ENCODE measurements at regions not wholly inside any gene's neighbourhood (a gene's known extent, or its start where the extent isn't known, plus 50 kb on each side); places are given as distances from the start of the nearest gene placed in this dataset.
"Not testable (repeated sequence)": the region's sequence is repeated elsewhere in the genome, so short reads cannot be mapped to it uniquely, and the experiment has no call there.

DNA sequence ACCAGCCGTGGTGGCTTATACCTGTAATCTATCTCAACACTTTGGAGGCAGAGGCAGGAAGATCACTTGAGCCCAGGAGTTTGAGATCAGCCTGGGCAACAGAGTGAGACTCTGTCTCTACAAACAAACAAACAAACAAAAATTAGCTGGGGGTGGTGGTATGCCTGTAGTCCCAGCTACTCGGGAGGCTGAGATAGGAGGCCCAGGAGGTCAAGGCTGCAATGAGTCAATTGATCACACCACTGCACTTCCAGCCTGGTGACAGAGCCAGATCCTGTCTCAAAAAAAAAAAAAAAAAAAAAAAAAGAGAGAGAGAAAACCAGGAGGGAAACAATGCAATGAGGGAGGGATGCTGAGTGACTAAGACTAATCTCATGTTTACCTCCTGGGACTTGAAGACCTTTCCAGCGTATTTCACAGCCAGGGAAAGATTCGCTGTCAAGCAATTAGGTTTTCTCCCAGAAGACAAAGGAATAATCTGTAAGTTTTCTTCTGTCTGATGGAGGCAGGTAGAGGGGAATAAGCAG lies 51.1 kb upstream of the MIER3 start:
- no peaks in the 10 kb centered on the region for H3K4me1 ChIP-seq
- 67 to 75% methylated on average over 4 of the region's 4 CpGs for WGBS, 2 donors
- H3K27ac ChIP-seq: no peak overlapping the region
- H3K36me3 ChIP-seq: no peaks in the 10 kb centered on the region
- intact Hi-C loops (cut with DNase I): no loop called here
- no peak for DNase-seq
- TF ChIP-seq, protein P1, sequence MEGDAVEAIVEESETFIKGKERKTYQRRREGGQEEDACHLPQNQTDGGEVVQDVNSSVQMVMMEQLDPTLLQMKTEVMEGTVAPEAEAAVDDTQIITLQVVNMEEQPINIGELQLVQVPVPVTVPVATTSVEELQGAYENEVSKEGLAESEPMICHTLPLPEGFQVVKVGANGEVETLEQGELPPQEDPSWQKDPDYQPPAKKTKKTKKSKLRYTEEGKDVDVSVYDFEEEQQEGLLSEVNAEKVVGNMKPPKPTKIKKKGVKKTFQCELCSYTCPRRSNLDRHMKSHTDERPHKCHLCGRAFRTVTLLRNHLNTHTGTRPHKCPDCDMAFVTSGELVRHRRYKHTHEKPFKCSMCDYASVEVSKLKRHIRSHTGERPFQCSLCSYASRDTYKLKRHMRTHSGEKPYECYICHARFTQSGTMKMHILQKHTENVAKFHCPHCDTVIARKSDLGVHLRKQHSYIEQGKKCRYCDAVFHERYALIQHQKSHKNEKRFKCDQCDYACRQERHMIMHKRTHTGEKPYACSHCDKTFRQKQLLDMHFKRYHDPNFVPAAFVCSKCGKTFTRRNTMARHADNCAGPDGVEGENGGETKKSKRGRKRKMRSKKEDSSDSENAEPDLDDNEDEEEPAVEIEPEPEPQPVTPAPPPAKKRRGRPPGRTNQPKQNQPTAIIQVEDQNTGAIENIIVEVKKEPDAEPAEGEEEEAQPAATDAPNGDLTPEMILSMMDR (IDR thresholded peaks at IDR 0.05): no peak
- H3K27me3 ChIP-seq: peaks cover 0 to 14% (median 2%) of the 10 kb centered on the region in 7 donors
- no peak overlapping the region for H3K4me3 ChIP-seq
- no peaks in the 10 kb centered on the region for H3K9me3 ChIP-seq
- no peak for ATAC-seq

DNA sequence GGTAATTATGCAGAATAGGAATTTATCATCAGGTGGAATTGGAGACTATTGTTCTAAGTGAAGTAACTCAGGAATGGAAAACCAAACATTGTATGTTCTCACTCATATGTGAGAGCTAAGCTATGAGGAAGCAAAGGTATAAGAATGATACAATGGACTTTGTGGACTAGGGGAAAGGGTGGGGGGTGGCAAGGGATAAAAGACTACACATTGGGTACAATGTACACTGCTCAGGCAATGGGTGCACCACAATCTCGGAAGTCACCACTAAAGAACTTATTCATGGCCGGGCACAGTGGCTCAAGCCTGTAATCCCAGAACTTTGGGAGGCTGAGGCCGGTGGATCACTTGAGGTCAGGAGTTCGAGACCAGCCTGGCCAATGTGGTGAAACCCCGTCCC lies 51.6 kb upstream of the MIER3 start:
- H3K4me3 ChIP-seq; H3K36me3 ChIP-seq; intact Hi-C loops (cut with DNase I); DNase-seq; H3K4me1 ChIP-seq; H3K9me3 ChIP-seq; H3K27ac ChIP-seq; ATAC-seq: not testable (repeated sequence)
- peaks cover 0 to 17% (median 4%) of the 10 kb centered on the region in 7 donors for H3K27me3 ChIP-seq
- WGBS, 2 donors: 94 to 96% methylated on average over 5 of the region's 5 CpGs

DNA sequence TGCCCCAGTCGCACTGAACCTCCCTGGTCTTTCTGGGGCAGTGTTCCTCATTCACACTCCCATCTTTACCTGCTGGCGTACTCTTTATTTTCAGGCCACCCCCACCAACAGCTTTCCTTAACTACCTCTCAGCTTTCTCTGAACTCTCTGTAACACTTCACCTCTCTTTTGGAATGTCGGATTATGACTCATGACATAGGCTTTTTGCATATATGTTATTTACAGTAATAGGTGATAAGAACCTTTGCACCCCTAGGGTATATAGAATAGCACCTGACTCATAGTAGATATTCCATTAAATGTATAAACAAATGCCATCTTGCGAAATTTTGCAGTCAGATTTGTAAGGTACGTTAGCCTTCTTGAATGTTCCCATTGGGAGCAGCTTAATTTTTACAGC lies 52.9 kb upstream of the MIER3 start:
- WGBS, 2 donors: 88 to 91% methylated on average over 5 of the region's 5 CpGs
- Histone ChIP-seq H3K9me3 (no peaks in the 10 kb centered on the region), H3K36me3 (no peaks in the 10 kb centered on the region), H3K27me3 (peaks cover 0 to 18% (median 4%) of the 10 kb centered on the region in 7 donors), H3K4me3 (no peak overlapping the region), H3K4me1 (no peaks in the 10 kb centered on the region), H3K27ac (no peak overlapping the region)
- DNase-seq: no peak
- ATAC-seq: no peak
- intact Hi-C loops (cut with DNase I): no loop called here
- TF ChIP-seq, protein P1 (IDR thresholded peaks at IDR 0.05): no peak

DNA sequence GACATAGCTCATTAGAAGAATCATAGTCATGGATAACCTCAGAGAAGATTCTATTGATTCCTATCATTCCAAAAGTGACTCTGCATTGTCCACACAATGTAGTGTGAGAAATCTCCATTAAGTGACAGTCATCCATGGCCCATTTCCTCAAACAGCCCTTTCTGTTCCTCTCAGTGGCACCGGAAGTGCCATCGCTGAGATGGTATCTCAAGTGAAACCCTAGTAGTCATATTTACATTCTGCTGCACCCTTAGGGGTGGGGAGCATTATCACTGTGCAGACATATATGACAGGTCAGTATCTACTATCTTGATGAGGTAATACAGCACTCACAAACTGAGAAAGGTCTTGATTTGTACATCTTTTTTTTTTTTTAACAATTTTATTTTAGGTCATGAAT lies 55.4 kb upstream of the MIER3 start:
- Histone ChIP-seq H3K4me1 (no peaks in the 10 kb centered on the region), H3K4me3 (no peak overlapping the region), H3K27me3 (peaks cover 0 to 14% (median 0%) of the 10 kb centered on the region in 7 donors), H3K36me3 (no peaks in the 10 kb centered on the region), H3K27ac (no peak overlapping the region), H3K9me3 (no peaks in the 10 kb centered on the region)
- 92 to 98% methylated on average over 2 of the region's 2 CpGs for WGBS, 2 donors
- DNase-seq (no peak), ATAC-seq (no peak)
- intact Hi-C loops (cut with DNase I): no loop called here
- TF ChIP-seq, protein P1 (IDR thresholded peaks at IDR 0.05): no peak

DNA sequence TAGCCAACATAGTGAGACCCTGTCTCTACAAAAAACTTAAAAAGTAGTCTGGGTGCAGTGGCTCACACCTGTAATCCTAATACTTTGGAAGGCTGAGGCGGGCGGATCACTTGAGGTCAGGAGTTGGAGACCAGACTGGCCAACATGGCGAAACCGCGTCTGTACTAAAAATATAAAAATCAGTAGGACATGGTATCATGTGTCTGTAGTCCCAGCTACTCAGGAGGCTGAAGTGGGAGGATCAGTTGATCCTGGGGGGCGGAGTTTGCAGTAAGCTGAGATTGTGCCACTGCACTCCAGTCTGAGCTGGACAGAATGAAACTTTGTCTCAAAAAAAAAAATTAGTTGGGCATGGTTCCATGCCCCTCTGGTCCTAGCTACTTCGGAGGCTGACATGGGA lies 57.9 kb upstream of the MIER3 start:
- no peak overlapping the region for H3K27ac ChIP-seq
- TF ChIP-seq, protein P1 (IDR thresholded peaks at IDR 0.05): no peak
- intact Hi-C loops (cut with DNase I): no loop called here
- ATAC-seq: no peak
- no peaks in the 10 kb centered on the region for H3K9me3 ChIP-seq
- WGBS, 2 donors: 92 to 96% methylated on average over 7 of the region's 7 CpGs
- no peak for DNase-seq
- no peak overlapping the region for H3K4me3 ChIP-seq
- no peaks in the 10 kb centered on the region for H3K36me3 ChIP-seq
- peaks cover 0 to 8% (median 0%) of the 10 kb centered on the region in 7 donors for H3K27me3 ChIP-seq
- no peaks in the 10 kb centered on the region for H3K4me1 ChIP-seq

Measured in heart right ventricle (tissue), 16 donors.